ENCODE measurements at regions not wholly inside any gene's neighbourhood (a gene's known extent, or its start where the extent isn't known, plus 50 kb on each side); places are given as distances from the start of the nearest gene placed in this dataset.
"Not testable (repeated sequence)": the region's sequence is repeated elsewhere in the genome, so short reads cannot be mapped to it uniquely, and the experiment has no call there.

GRCh38 chr1:173362543-173362942 lies 114.6 kb upstream of the PRDX6 start:
- no peaks in the 10 kb centered on the region for H3K9me3 Mint-ChIP-seq
- no peak overlapping the region for H3K4me3 Mint-ChIP-seq
- no peak overlapping the region for H3K27ac Mint-ChIP-seq

GRCh38 chr1:173364827-173365226 lies 112.3 kb upstream of the PRDX6 start:
- no peak overlapping the region for H3K4me3 Mint-ChIP-seq
- H3K27me3 Mint-ChIP-seq (ENCODE audit: low read depth in 3 of 3), result peaks cover 0 to 2% (median 0%) of the 10 kb centered on the region in 3 donors
- H3K9me3 Mint-ChIP-seq, result peaks cover 0 to 2% (median 0%) of the 10 kb centered on the region in 6 donors
- peaks cover 4 to 10% (median 9%) of the 10 kb centered on the region in 3 donors for H3K36me3 Mint-ChIP-seq
- H3K27ac Mint-ChIP-seq, result no peak overlapping the region
- peaks cover 2 to 8% of the 10 kb centered on the region in 2 donors for H3K4me1 Mint-ChIP-seq
- no peak for DNase-seq

More at GRCh38 chr1:173362543-173362942, 114.6 kb upstream of the PRDX6 start:
- peaks cover 4 to 12% (median 12%) of the 10 kb centered on the region in 3 donors for H3K36me3 Mint-ChIP-seq
- H3K27me3 Mint-ChIP-seq (ENCODE audit: low read depth in 3 of 3), result peaks cover 0 to 2% (median 0%) of the 10 kb centered on the region in 3 donors
- no peak for DNase-seq
- peaks cover 2 to 8% of the 10 kb centered on the region in 2 donors for H3K4me1 Mint-ChIP-seq

- peaks cover 2 to 7% of the 10 kb centered on the region in 2 donors for H3K4me1 Mint-ChIP-seq
- no peak for DNase-seq
- peaks cover 4 to 10% (median 9%) of the 10 kb centered on the region in 3 donors for H3K36me3 Mint-ChIP-seq
- no peak overlapping the region for H3K4me3 Mint-ChIP-seq
- H3K9me3 Mint-ChIP-seq, result peaks cover 0 to 2% (median 0%) of the 10 kb centered on the region in 6 donors
- no peak overlapping the region for H3K27ac Mint-ChIP-seq
- peaks cover 0 to 2% (median 0%) of the 10 kb centered on the region in 3 donors for H3K27me3 Mint-ChIP-seq (ENCODE audit: low read depth in 3 of 3)
Measured at GRCh38 chr1:173365341-173365740, 111.8 kb upstream of the PRDX6 start.

GRCh38 chr1:173367136-173367535 lies 110.0 kb upstream of the PRDX6 start:
- H3K36me3 Mint-ChIP-seq, result peaks cover 4 to 10% (median 9%) of the 10 kb centered on the region in 3 donors
- H3K4me3 Mint-ChIP-seq, result no peak overlapping the region

GRCh38 chr1:173370586-173370985 lies 106.5 kb upstream of the PRDX6 start:
- not testable (repeated sequence) for H3K4me3 Mint-ChIP-seq; H3K27ac Mint-ChIP-seq; H3K9me3 Mint-ChIP-seq; H3K4me1 Mint-ChIP-seq; DNase-seq; H3K27me3 Mint-ChIP-seq (ENCODE audit: low read depth in 3 of 3)
- H3K36me3 Mint-ChIP-seq, result peaks cover 4 to 18% (median 5%) of the 10 kb centered on the region in 3 donors

More at GRCh38 chr1:173367136-173367535, 110.0 kb upstream of the PRDX6 start:
- Mint-ChIP-seq H3K27ac (no peak overlapping the region), H3K27me3 (ENCODE audit: low read depth in 3 of 3) (peaks cover 0 to 2% (median 0%) of the 10 kb centered on the region in 3 donors), H3K9me3 (peaks cover 0 to 2% (median 0%) of the 10 kb centered on the region in 6 donors), H3K4me1 (no peaks in the 10 kb centered on the region)
- no peak for DNase-seq

GRCh38 chr1:173376065-173376464 lies 101.1 kb upstream of the PRDX6 start:
- peaks cover 0 to 19% (median 9%) of the 10 kb centered on the region in 6 donors for H3K9me3 Mint-ChIP-seq
- H3K27ac Mint-ChIP-seq, result peak overlapping the region in 1 of 6 donors; percentile 27
- not testable (repeated sequence) for DNase-seq

GRCh38 chr1:173377266-173377665 lies 99.9 kb upstream of the PRDX6 start:
- peaks cover 10 to 32% of the 10 kb centered on the region in 2 donors for H3K4me1 Mint-ChIP-seq
- H3K27ac Mint-ChIP-seq, result peak overlapping the region in 2 of 6 donors; percentile 37 to 50
- peaks cover 5 to 18% (median 15%) of the 10 kb centered on the region in 3 donors for H3K36me3 Mint-ChIP-seq
- H3K4me3 Mint-ChIP-seq, result peak overlapping the region in 2 of 5 donors; percentile 5 to 48
- DNase-seq, result no peak
- H3K9me3 Mint-ChIP-seq, result peaks cover 0 to 19% (median 9%) of the 10 kb centered on the region in 6 donors
- peaks cover 0 to 10% (median 0%) of the 10 kb centered on the region in 3 donors for H3K27me3 Mint-ChIP-seq (ENCODE audit: low read depth in 3 of 3)

More at GRCh38 chr1:173376065-173376464, 101.1 kb upstream of the PRDX6 start:
- Mint-ChIP-seq H3K27me3 (ENCODE audit: low read depth in 3 of 3) (peaks cover 0 to 10% (median 0%) of the 10 kb centered on the region in 3 donors), H3K36me3 (peaks cover 5 to 18% (median 15%) of the 10 kb centered on the region in 3 donors), H3K4me1 (peaks cover 10 to 26% of the 10 kb centered on the region in 2 donors), H3K4me3 (peak overlapping the region in 1 of 5 donors; percentile 42)

- peaks cover 0 to 7% of the 10 kb centered on the region in 2 donors for H3K4me1 Mint-ChIP-seq
- peaks cover 0 to 6% (median 0%) of the 10 kb centered on the region in 3 donors for H3K36me3 Mint-ChIP-seq
- H3K9me3 Mint-ChIP-seq, result peaks cover 0 to 2% (median 0%) of the 10 kb centered on the region in 6 donors
- DNase-seq, result no peak
- H3K27ac Mint-ChIP-seq, result no peak overlapping the region
- no peak overlapping the region for H3K4me3 Mint-ChIP-seq
- peaks cover 0 to 6% (median 0%) of the 10 kb centered on the region in 3 donors for H3K27me3 Mint-ChIP-seq (ENCODE audit: low read depth in 3 of 3)
Measured at GRCh38 chr1:173383351-173383750, 93.8 kb upstream of the PRDX6 start.

- Mint-ChIP-seq H3K27ac (no peak overlapping the region), H3K4me1 (no peaks in the 10 kb centered on the region), H3K4me3 (no peak overlapping the region), H3K27me3 (ENCODE audit: low read depth in 3 of 3) (peaks cover 0 to 4% (median 1%) of the 10 kb centered on the region in 3 donors), H3K36me3 (peaks cover 0 to 7% (median 5%) of the 10 kb centered on the region in 3 donors), H3K9me3 (peaks cover 0 to 2% (median 0%) of the 10 kb centered on the region in 6 donors)
- DNase-seq, result no peak
Measured at GRCh38 chr1:173388352-173388751, 88.8 kb upstream of the PRDX6 start.

GRCh38 chr1:173392895-173393658 lies 84.1 kb upstream of the PRDX6 start:
- Mint-ChIP-seq H3K27me3 (ENCODE audit: low read depth in 3 of 3) (peaks cover 0 to 4% (median 1%) of the 10 kb centered on the region in 3 donors), H3K4me1 (no peaks in the 10 kb centered on the region), H3K9me3 (no peaks in the 10 kb centered on the region), H3K36me3 (peaks cover 0 to 20% (median 3%) of the 10 kb centered on the region in 3 donors), H3K27ac (no peak overlapping the region), H3K4me3 (no peak overlapping the region)
- DNase-seq, result no peak

GRCh38 chr1:173393659-173394000 lies 83.5 kb upstream of the PRDX6 start:
- H3K4me3 Mint-ChIP-seq, result no peak overlapping the region
- no peak overlapping the region for H3K27ac Mint-ChIP-seq
- peaks cover 0 to 4% (median 1%) of the 10 kb centered on the region in 3 donors for H3K27me3 Mint-ChIP-seq (ENCODE audit: low read depth in 3 of 3)
- no peaks in the 10 kb centered on the region for H3K9me3 Mint-ChIP-seq
- DNase-seq, result no peak
- H3K36me3 Mint-ChIP-seq, result peaks cover 0 to 21% (median 3%) of the 10 kb centered on the region in 3 donors
- no peaks in the 10 kb centered on the region for H3K4me1 Mint-ChIP-seq

- not testable (repeated sequence) for H3K27me3 Mint-ChIP-seq (ENCODE audit: low read depth in 3 of 3); H3K9me3 Mint-ChIP-seq; H3K4me1 Mint-ChIP-seq; DNase-seq; H3K4me3 Mint-ChIP-seq; H3K27ac Mint-ChIP-seq
- H3K36me3 Mint-ChIP-seq, result peaks cover 0 to 26% (median 7%) of the 10 kb centered on the region in 3 donors
Measured at GRCh38 chr1:173394813-173395212, 82.3 kb upstream of the PRDX6 start.

GRCh38 chr1:173395762-173396161 lies 81.4 kb upstream of the PRDX6 start:
- no peak for DNase-seq
- H3K36me3 Mint-ChIP-seq, result peaks cover 0 to 26% (median 7%) of the 10 kb centered on the region in 3 donors
- H3K27me3 Mint-ChIP-seq (ENCODE audit: low read depth in 3 of 3), result peaks cover 0 to 2% (median 1%) of the 10 kb centered on the region in 3 donors
- no peaks in the 10 kb centered on the region for H3K9me3 Mint-ChIP-seq
- no peak overlapping the region for H3K4me3 Mint-ChIP-seq
- no peaks in the 10 kb centered on the region for H3K4me1 Mint-ChIP-seq
- H3K27ac Mint-ChIP-seq, result no peak overlapping the region

GRCh38 chr1:173400387-173400995 lies 76.6 kb upstream of the PRDX6 start:
- Mint-ChIP-seq H3K4me1 (no peaks in the 10 kb centered on the region), H3K9me3 (no peaks in the 10 kb centered on the region), H3K36me3 (peaks cover 10 to 17% (median 14%) of the 10 kb centered on the region in 3 donors), H3K27ac (no peak overlapping the region), H3K4me3 (no peak overlapping the region), H3K27me3 (ENCODE audit: low read depth in 3 of 3) (no peaks in the 10 kb centered on the region)
- no peak for DNase-seq
